NCI-H1436 (cell line): ENCODE measurements at regions not wholly inside any gene's neighbourhood (a gene's known extent, or its start where the extent isn't known, plus 50 kb on each side); places are given as distances from the start of the nearest gene placed in this dataset.
"Not testable (repeated sequence)": the region's sequence is repeated elsewhere in the genome, so short reads cannot be mapped to it uniquely, and the experiment has no call there.

ENCODE experiments used
- DNase-seq: peaks from one replicate; lab custom pipeline; 2025; lab: John Stamatoyannopoulos, UW

GRCh38 chr4:14364953-14365536 lies 637.2 kb upstream of the CPEB2 start:
- DNase-seq, result no peak

- DNase-seq, result no peak
Observed at GRCh38 chr4:14368391-14368790, 633.9 kb upstream of the CPEB2 start.

GRCh38 chr4:14371131-14371530 lies 631.1 kb upstream of the CPEB2 start:
- DNase-seq, result no peak

DNA sequence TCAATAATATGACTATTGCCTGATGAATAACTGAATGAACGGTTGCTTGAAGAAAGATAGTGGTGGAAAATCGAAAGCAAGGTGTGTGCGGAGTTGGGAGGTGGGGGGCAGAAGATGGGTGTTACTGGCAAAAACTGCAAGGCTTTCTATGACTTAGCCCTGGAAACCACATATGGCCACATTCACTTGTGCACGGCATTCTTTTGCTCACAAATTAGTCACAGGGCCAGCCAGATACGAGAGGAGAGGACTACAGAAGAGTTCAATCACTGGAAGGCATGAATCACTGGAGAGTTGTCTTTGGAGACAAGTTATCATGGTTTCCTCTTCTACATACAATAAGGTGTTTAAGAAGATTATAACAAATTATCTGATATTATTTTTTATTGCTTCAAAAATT lies 626.5 kb upstream of the CPEB2 start:
- no peak for DNase-seq

- DNase-seq, result no peak
Observed at GRCh38 chr4:14379183-14379582, 623.1 kb upstream of the CPEB2 start.

DNA sequence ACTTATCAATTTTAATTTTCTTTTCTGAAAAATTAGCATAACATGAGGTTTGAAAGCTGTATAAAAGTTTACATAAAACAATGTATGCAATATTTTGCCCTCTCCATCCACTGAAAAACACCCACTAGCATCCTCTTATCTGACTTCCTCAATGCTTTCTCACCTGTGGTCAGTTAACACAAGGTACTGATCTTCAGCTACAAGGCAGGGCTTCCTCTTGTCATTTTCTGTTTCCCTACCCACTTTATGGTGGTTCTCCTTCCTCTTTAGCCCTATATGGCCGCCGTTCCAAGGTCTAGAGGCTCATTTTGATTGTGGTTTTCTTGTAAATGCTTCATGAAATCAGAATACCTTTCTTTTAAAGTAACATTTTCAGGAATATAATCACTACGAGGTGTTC lies 618.6 kb upstream of the CPEB2 start:
- DNase-seq, result no peak

GRCh38 chr4:14384824-14385223 lies 617.5 kb upstream of the CPEB2 start:
- DNase-seq, result no peak

GRCh38 chr4:14386196-14386595 lies 616.1 kb upstream of the CPEB2 start:
- no peak for DNase-seq

DNA sequence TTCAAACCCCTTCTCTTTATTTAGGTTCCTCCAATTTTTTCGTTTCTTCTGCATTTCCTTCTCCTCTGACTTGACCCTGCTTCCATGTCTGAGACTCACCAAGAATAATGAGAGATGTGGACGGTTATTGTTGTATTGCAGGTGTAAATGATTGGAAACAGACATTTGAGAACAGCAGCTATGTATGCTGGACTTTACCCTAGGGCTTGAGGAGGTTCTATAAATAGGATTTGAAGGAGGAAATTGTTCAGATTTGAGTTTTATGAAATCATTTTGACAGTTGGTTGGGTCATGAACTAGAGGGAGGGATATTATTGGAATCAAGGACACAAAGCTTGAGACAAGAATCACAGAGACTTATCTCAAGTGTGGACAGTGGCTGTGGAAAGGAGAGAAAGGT lies 614.6 kb upstream of the CPEB2 start:
- DNase-seq, result no peak

DNA sequence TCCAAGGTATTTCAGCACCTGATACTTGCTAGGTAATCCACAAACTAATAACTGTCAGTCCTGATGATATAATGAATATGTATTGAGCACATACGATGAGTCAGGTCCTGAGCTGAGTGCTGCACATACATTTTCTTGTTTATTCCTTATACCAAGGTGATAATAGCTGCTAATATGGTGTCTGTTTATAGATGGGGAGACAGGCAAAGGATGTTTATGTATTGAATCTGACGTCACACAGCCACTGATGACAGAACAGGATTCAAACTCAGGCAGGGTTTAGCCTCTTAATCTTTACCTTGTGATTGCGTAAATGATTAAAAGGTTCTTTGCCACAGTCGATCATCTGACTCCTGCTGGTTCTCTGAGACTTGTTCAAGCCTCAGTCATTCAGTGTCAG lies 609.9 kb upstream of the CPEB2 start:
- DNase-seq, result no peak

- no peak for DNase-seq
Observed at GRCh38 chr4:14396183-14396582, 606.1 kb upstream of the CPEB2 start.

DNA sequence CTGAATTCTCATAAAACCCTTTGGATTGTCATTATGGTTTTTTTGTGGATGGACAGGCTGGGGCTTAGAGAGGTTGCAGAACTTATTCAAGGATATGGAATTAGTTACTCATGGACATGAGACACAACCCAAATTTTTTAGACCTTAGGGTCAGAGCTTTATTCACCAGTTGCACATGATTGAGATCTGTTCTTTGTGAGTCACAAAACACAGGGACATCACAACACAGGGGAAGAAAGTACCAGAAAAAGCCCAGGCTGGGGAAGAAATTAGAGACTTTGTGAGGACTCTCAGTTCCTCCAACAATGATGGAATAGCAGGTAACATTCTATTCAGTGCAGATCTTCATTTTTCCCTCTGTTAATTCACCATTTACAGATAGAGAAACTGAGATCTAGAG lies 602.4 kb upstream of the CPEB2 start:
- no peak for DNase-seq

DNA sequence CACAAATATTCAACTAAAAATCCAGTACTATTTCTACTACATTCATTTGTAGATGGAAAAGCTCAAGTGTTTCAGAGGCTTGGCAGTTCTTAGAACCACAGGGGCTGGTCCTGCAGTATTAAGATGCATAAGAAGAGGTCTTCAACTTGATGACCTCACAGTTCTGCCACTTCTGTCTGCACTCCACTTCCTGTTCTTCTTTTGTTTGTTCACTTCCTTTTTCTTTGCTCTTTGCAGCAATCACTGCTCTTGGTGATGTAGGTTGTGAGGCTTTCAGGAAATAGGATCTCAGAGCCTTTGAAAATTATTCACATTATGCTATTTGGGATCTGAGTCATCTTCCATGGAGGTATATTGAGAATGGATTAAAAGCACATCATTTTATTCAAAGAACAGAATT lies 602.0 kb upstream of the CPEB2 start:
- DNase-seq, result no peak

- no peak for DNase-seq
Observed at GRCh38 chr4:14403132-14403531, 599.1 kb upstream of the CPEB2 start.

GRCh38 chr4:14404730-14405129 lies 597.6 kb upstream of the CPEB2 start:
- DNase-seq, result no peak

GRCh38 chr4:14410516-14410915 lies 591.8 kb upstream of the CPEB2 start:
- DNase-seq, result no peak

DNA sequence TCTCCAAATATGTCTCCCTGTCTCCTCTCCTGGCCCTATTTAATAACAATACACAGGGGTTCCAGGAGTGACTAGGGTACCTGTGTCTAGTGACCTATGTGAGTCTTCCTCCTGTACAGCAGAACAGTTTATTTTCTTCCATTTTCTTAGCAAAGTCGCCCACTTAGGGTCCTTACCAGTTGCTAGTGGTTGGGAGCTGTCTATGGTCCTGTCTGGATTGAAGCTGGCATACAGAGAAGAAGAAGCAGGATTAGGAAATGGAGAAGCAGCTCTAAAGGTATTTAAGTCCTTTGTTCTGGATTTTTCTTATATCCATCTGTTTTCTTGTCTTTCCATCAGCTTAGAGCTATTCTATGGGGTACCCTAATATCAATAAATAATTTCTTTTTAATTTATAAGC lies 587.1 kb upstream of the CPEB2 start:
- DNase-seq, result no peak

GRCh38 chr4:14419516-14419915 lies 582.8 kb upstream of the CPEB2 start:
- DNase-seq, result no peak

DNA sequence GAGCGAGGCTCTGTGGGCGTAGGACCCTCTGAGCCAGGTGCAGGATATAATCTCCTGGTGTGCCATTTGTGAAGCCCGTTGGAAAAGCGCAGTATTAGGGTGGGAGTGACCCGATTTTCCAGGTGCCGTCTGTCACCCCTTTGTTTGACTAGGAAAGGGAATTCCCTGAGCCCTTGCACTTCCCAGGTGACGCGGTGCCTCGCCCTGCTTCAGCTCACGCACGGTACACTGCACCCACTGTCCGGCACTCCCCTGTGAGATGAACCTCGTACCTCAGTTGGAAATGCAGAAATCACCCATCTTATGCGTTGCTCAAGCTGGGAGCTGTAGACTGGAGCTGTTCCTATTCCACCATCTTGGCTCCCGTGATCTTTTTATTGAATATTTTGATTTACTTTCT lies 576.0 kb upstream of the CPEB2 start:
- DNase-seq, result not testable (repeated sequence)

DNA sequence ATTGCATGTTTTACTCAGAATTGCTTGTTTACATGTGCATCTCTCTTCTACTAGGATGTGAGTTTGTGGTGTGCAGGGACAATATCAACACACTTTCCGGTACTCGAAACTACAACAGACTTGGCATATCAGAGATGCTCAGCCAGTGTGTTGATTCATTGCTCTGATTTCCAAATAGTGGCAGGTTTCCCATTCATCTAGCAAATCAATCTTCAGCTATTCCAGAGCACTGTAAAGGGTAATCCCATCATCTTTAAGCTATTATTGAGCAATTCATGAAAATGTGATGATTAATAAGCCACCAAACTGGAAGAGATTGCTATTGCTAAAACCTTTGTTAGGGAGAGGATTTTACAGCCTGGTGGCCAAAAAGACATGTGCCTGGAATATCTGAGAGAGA lies 574.2 kb upstream of the CPEB2 start:
- no peak for DNase-seq

- no peak for DNase-seq
Observed at GRCh38 chr4:14431155-14432134, 570.8 kb upstream of the CPEB2 start.

DNA sequence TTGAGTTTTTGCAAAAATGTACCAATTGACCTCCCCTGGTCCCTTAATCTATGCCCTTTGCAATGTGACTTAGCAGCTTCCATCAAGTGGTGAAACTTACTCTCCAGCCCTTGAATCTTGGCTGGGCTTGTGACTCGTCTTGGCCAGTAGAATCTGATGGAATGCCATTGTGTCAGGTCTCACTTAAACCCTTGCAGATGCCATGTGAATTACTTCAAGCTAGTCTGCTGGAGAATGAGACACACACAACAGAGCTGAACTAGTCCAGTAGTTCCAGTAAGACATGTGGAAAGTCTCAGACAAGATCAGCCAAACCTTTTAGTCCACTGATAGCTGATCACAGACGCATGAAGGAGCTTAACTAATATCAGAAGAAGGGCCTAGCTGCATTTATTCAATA lies 567.8 kb upstream of the CPEB2 start:
- DNase-seq, result no peak

GRCh38 chr4:14434916-14435315 lies 567.4 kb upstream of the CPEB2 start:
- DNase-seq, result no peak

DNA sequence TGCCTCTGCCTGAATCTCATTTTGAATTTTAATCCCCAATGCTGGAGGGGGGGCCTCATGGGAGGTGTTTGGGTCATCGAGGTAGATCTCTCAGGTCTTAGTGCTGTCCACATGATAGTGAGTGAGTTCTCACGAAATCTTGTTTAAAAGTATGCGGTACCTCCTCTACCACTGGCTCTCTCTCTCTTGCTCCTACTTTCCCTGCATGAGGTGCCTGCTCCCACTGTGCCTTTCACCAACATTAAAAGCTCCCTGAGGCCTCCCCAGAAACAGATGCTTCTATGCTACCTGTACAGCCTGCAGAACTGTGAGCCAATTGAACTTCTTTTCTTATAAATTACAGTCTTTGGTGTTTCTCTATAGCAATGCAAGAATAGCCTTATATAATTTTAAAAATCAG lies 560.7 kb upstream of the CPEB2 start:
- no peak for DNase-seq
